ENCODE measurements at regions not wholly inside any gene's neighbourhood (a gene's known extent, or its start where the extent isn't known, plus 50 kb on each side); places are given as distances from the start of the nearest gene placed in this dataset.

GRCh38 chr4:24335616-24336015 is 248.7 kb downstream of the DHX15 start:
- Histone ChIP-seq H3K4me3 (no peak overlapping the region), H3K9me3 (no peaks in the 10 kb centered on the region), H3K27ac (no peak overlapping the region), H3K4me1 (no peaks in the 10 kb centered on the region), H3K27me3 (no peaks in the 10 kb centered on the region), H3K36me3 (replicated peaks in 1 of 2; ENCODE audit: insufficient read depth in 1 of 2, low read depth in 2 of 2) (no peaks in the 10 kb centered on the region)
- TF ChIP-seq CTCF (IDR thresholded peaks at IDR 0.05): no peak
- no peak for TF ChIP-seq POLR2A (IDR thresholded peaks at IDR 0.05)
- 86 to 89% methylated on average over 4 of the region's 4 CpGs for WGBS, 2 donors
- DNase-seq (no peak), ATAC-seq (no peak)
- intact Hi-C loops (cut with DNase I): no loop called here

GRCh38 chr4:24334906-24335305 is 249.4 kb downstream of the DHX15 start:
- H3K27ac ChIP-seq: no peak overlapping the region
- TF ChIP-seq POLR2A (IDR thresholded peaks at IDR 0.05) (no peak), CTCF (IDR thresholded peaks at IDR 0.05) (no peak)
- 65 to 73% methylated on average over 3 of the region's 3 CpGs for WGBS, 2 donors
- intact Hi-C loops (cut with DNase I): no loop called here
- H3K4me1 ChIP-seq: no peaks in the 10 kb centered on the region
- H3K27me3 ChIP-seq: no peaks in the 10 kb centered on the region
- DNase-seq: no peak
- no peaks in the 10 kb centered on the region for H3K9me3 ChIP-seq
- no peak overlapping the region for H3K4me3 ChIP-seq
- no peaks in the 10 kb centered on the region for H3K36me3 ChIP-seq (replicated peaks in 1 of 2; ENCODE audit: insufficient read depth in 1 of 2, low read depth in 2 of 2)
- no peak for ATAC-seq

GRCh38 chr4:24330573-24330972 is 253.8 kb downstream of the DHX15 start:
- TF ChIP-seq CTCF (IDR thresholded peaks at IDR 0.05): no peak
- TF ChIP-seq POLR2A (IDR thresholded peaks at IDR 0.05): no peak
- no peak for DNase-seq
- ATAC-seq: no peak
- H3K4me1 ChIP-seq: no peaks in the 10 kb centered on the region
- H3K9me3 ChIP-seq: no peaks in the 10 kb centered on the region
- H3K4me3 ChIP-seq: no peak overlapping the region
- no peak overlapping the region for H3K27ac ChIP-seq
- intact Hi-C loops (cut with DNase I): no loop called here
- no peaks in the 10 kb centered on the region for H3K27me3 ChIP-seq
- H3K36me3 ChIP-seq (replicated peaks in 1 of 2; ENCODE audit: insufficient read depth in 1 of 2, low read depth in 2 of 2): no peaks in the 10 kb centered on the region

GRCh38 chr4:24330172-24330571 is 254.2 kb downstream of the DHX15 start:
- TF ChIP-seq POLR2A (IDR thresholded peaks at IDR 0.05) (no peak), CTCF (IDR thresholded peaks at IDR 0.05) (no peak)
- Histone ChIP-seq H3K27me3 (no peaks in the 10 kb centered on the region), H3K4me3 (no peak overlapping the region), H3K36me3 (replicated peaks in 1 of 2; ENCODE audit: insufficient read depth in 1 of 2, low read depth in 2 of 2) (no peaks in the 10 kb centered on the region), H3K27ac (no peak overlapping the region), H3K9me3 (no peaks in the 10 kb centered on the region), H3K4me1 (no peaks in the 10 kb centered on the region)
- WGBS, 2 donors: 43 to 48% methylated on average over 4 of the region's 4 CpGs
- intact Hi-C loops (cut with DNase I): no loop called here
- ATAC-seq (no peak), DNase-seq (no peak)

- TF ChIP-seq CTCF (IDR thresholded peaks at IDR 0.05): no peak
- TF ChIP-seq POLR2A (IDR thresholded peaks at IDR 0.05): no peak
Measured at GRCh38 chr4:24328711-24329110, 255.6 kb downstream of the DHX15 start.

More at GRCh38 chr4:24328711-24329110, 255.6 kb downstream of the DHX15 start:
- H3K9me3 ChIP-seq: no peaks in the 10 kb centered on the region
- no peaks in the 10 kb centered on the region for H3K36me3 ChIP-seq (replicated peaks in 1 of 2; ENCODE audit: insufficient read depth in 1 of 2, low read depth in 2 of 2)
- intact Hi-C loops (cut with DNase I): no loop called here
- H3K4me3 ChIP-seq: no peak overlapping the region
- no peaks in the 10 kb centered on the region for H3K27me3 ChIP-seq
- 47 to 49% methylated on average over 7 of the region's 7 CpGs for WGBS, 2 donors
- no peaks in the 10 kb centered on the region for H3K4me1 ChIP-seq
- ATAC-seq (no peak), DNase-seq (no peak)
- no peak overlapping the region for H3K27ac ChIP-seq
